GM12878 (cell line): ENCODE measurements at regions not wholly inside any gene's neighbourhood (a gene's known extent, or its start where the extent isn't known, plus 50 kb on each side); places are given as distances from the start of the nearest gene placed in this dataset.

ENCODE experiments used
- ATAC-seq: fragments of 200-7000 bp; cut with Tn5 transposase; 3 replicates; pipeline ENCODE4 v1.9.1; 2020; ENCODE audit warnings: mild to moderate bottlenecking, moderate library complexity
- BruUV-seq: library from RNA; stranded (reverse); fragments of 400-500 nt; replicated peaks from 2 replicates; lab custom pipeline; 2021; lab: Mats Ljungman, UMichigan
- CTCF ChIA-PET: fragments of 300-600 bp; sonication (Branson Sonifier 250); formaldehyde crosslinking; extraction: SDS; loops from one replicate; lab custom pipeline; 2021; ENCODE audit warnings: inconsistent platforms; lab: Yijun Ruan, JAX
- POLR2A ChIA-PET: fragments of 350-600 bp; formaldehyde crosslinking; extraction: SDS; loops from one replicate; lab custom pipeline; 2021; ENCODE audit warnings: inconsistent platforms; lab: Charles Lee
- RAD21 ChIA-PET: fragments of 300-600 bp; sonication (Branson Sonifier 250); formaldehyde crosslinking; loops from one replicate; lab custom pipeline; 2023; ENCODE audit warnings: antibody characterized with exemption; ENCODE audit not compliant: unreplicated experiment; lab: Charles Lee
- SMC1A ChIA-PET: fragments of 300-600 bp; sonication (Branson Sonifier 250); formaldehyde crosslinking; loops from one replicate; lab custom pipeline; 2023; ENCODE audit not compliant: unreplicated experiment, uncharacterized antibody; lab: Charles Lee
- DNase-seq: peaks from one replicate; pipeline ENCODE4 v3.0.0-alpha.2; 2011; ENCODE audit warnings: low read depth, low spot score
- FAIRE-seq: peaks from 3 replicates; lab custom pipeline; 2011; peaks lifted over from hg19 to GRCh38; lab: Jason Lieb, UNC
- H2AFZ ChIP-seq: 2 replicates; pipeline ENCODE4 v1.6.0; 2011; ENCODE audit warnings: low read depth, low read length, control low read depth; ENCODE audit not compliant: control insufficient read depth
- H3K27ac ChIP-seq: 2 replicates; pipeline ENCODE4 v1.5.1; 2011; ENCODE audit warnings: control low read depth; ENCODE audit not compliant: control insufficient read depth, insufficient read depth
- H3K27me3 ChIP-seq, 2 experiments: replicated peaks in 1 of 2; 2 replicates each; pipeline versions ENCODE4 v1.6.0 to v1.6.1; 2011; ENCODE audit warnings: low read length in 1 of 2; ENCODE audit not compliant: control insufficient read depth in 2 of 2, insufficient read depth in 2 of 2
- H3K36me3 ChIP-seq, 2 experiments: 2 replicates each; pipeline ENCODE4 v1.5.1; 2011; ENCODE audit warnings: low read length in 1 of 2; ENCODE audit not compliant: control insufficient read depth in 2 of 2, insufficient read depth in 2 of 2
- H3K4me1 ChIP-seq: 2 replicates; pipeline ENCODE4 v1.6.1; 2011; ENCODE audit warnings: mild to moderate bottlenecking, low read length, moderate library complexity, mixed read lengths; ENCODE audit not compliant: control insufficient read depth, insufficient read depth
- H3K4me2 ChIP-seq: 2 replicates; pipeline ENCODE4 v1.6.0; 2011; ENCODE audit warnings: control low read depth; ENCODE audit not compliant: control insufficient read depth, insufficient read depth
- H3K4me3 ChIP-seq: fragments of 200-600 bp; sonication (generic); 2 replicates; pipeline ENCODE4 v1.5.1; 2016
- H3K79me2 ChIP-seq: 2 replicates; pipeline ENCODE4 v1.6.0; 2011; ENCODE audit warnings: low read length; ENCODE audit not compliant: control insufficient read depth, insufficient read depth
- H3K9ac ChIP-seq: 2 replicates; pipeline ENCODE4 v1.8.0; 2011; ENCODE audit warnings: low read length, control low read depth, mixed read lengths; ENCODE audit not compliant: control insufficient read depth, insufficient read depth
- H3K9me3 ChIP-seq: replicated peaks from 3 replicates; pipeline ENCODE4 v1.5.1; 2011; ENCODE audit warnings: mild to moderate bottlenecking, low read length; ENCODE audit not compliant: control insufficient read depth, insufficient read depth
- H4K20me1 ChIP-seq: 2 replicates; pipeline ENCODE4 v1.6.0; 2011; ENCODE audit not compliant: control insufficient read depth, insufficient read depth
- CBX5 ChIP-seq: sonication (generic); IDR thresholded peaks from 2 replicates; pipeline ENCODE4 v1.6.1; 2016; ENCODE audit warnings: low read depth, moderate library complexity, mild to moderate bottlenecking, inconsistent platforms
- CHD1 ChIP-seq: IDR thresholded peaks from 2 replicates; pipeline ENCODE4 v1.6.1; 2012; ENCODE audit warnings: low read depth, low read length, improper control_type of control experiment
- EZH2 ChIP-seq: IDR thresholded peaks from 2 replicates; pipeline ENCODE4 v1.6.1; 2012; ENCODE audit warnings: low read depth, mild to moderate bottlenecking, control low read depth, inconsistent platforms, low read length, borderline replicate concordance; ENCODE audit not compliant: control insufficient read depth
- FOXM1 ChIP-seq: IDR thresholded peaks from 2 replicates; pipeline ENCODE4 v1.6.1; 2012; ENCODE audit warnings: low read depth, mild to moderate bottlenecking, inconsistent platforms, low read length, moderate library complexity
- IKZF2 ChIP-seq, 2 experiments: fragments of 450-650 bp; IDR thresholded peaks; 2 replicates each; pipeline ENCODE4 v1.6.1; 2017; ENCODE audit warnings: mild to moderate bottlenecking in 2 of 2, moderate library complexity in 2 of 2
- IRF4 ChIP-seq: IDR thresholded peaks from 2 replicates; pipeline ENCODE4 v1.6.1; 2011; ENCODE audit warnings: low read depth, low read length
- PML ChIP-seq: IDR thresholded peaks from 2 replicates; pipeline ENCODE4 v1.6.1; 2012; ENCODE audit warnings: low read length, inconsistent platforms
- POLR2A ChIP-seq: IDR thresholded peaks from 2 replicates; pipeline ENCODE4 v1.6.1; 2011; ENCODE audit warnings: low read depth, mild to moderate bottlenecking, low read length
- RAD51 ChIP-seq: fragments of 450-650 bp; IDR thresholded peaks from 2 replicates; pipeline ENCODE4 v1.6.1; 2016; ENCODE audit warnings: moderate library complexity, mild to moderate bottlenecking, inconsistent platforms
- SPI1 ChIP-seq: IDR thresholded peaks from 2 replicates; pipeline ENCODE4 v1.6.1; 2011; ENCODE audit warnings: low read depth, mild to moderate bottlenecking, low read length, moderate library complexity, borderline replicate concordance; ENCODE audit not compliant: insufficient read depth
- TCF12 ChIP-seq: IDR thresholded peaks from 2 replicates; pipeline ENCODE4 v1.6.1; 2011; ENCODE audit warnings: low read depth, mild to moderate bottlenecking, low read length
- ZBTB40 ChIP-seq: fragments of 450-650 bp; IDR thresholded peaks from 2 replicates; pipeline ENCODE4 v1.6.1; 2016; ENCODE audit warnings: mild to moderate bottlenecking, moderate library complexity, borderline replicate concordance
- ZNF24 ChIP-seq: fragments of 450-650 bp; IDR thresholded peaks from 2 replicates; pipeline ENCODE4 v1.6.1; 2017; ENCODE audit warnings: antibody characterized with exemption, mild to moderate bottlenecking
- ZNF592 ChIP-seq: fragments of 450-650 bp; IDR thresholded peaks from 2 replicates; pipeline ENCODE4 v1.6.1; 2017; ENCODE audit warnings: mild to moderate bottlenecking, moderate library complexity
- WGBS: methylation state at CpG from one replicate; pipeline ENCODE4 v1.1.6; 2016; ENCODE audit warnings: low lambda C conversion rate; ENCODE audit not compliant: insufficient replicate concordance, insufficient coverage; ENCODE audit errors: missing lambda C conversion rate; 5-methylcytosine and 5-hydroxymethylcytosine counted together
- in situ Hi-C: fragments of 300-500 bp; cut with MboI; formaldehyde crosslinking; loops from 9 replicates; pipeline ENCODE4 v1.14.3; 2018; ENCODE audit warnings: mixed read lengths
- intact Hi-C: fragments of 100-400 bp; cut with micrococcal nuclease; formaldehyde crosslinking; loops from one replicate; pipeline ENCODE4 v1.14.2; 2022; ENCODE audit not compliant: unreplicated experiment

GRCh38 chr14:103241531-103241930 is 92.5 kb upstream of the EIF5 start (continued):
- no peak for TF ChIP-seq RAD51
- TF ChIP-seq ZNF24 = no peak
- TF ChIP-seq ZBTB40 = no peak
- no peak for TF ChIP-seq POLR2A
- TF ChIP-seq, all 136 proteins: peak for 0

- no peak for ATAC-seq
- no peaks in the 10 kb centered on the region for H3K27me3 ChIP-seq
- peaks cover 3% of the 10 kb centered on the region; the same call in 1 of the 3 replicates for H3K9me3 ChIP-seq
- no peak overlapping the region for H3K4me3 ChIP-seq
- SMC1A ChIA-PET = interaction anchor here (1.2 kb wide), 1 partner anchor 80 kb away, joined by 3 read pairs; no protein-coding TSS in a partner anchor
- no peaks in the 10 kb centered on the region for H4K20me1 ChIP-seq
- no peak overlapping the region for H3K27ac ChIP-seq
- intact Hi-C loops (no loop called here), in situ Hi-C loops (no loop called here)
- H3K4me1 ChIP-seq = no peaks in the 10 kb centered on the region
- no peak for DNase-seq
- RAD21 ChIA-PET = no interaction called here
- no peak overlapping the region for H2AFZ ChIP-seq
- no TSS peak for BruUV-seq
- WGBS = 60% methylated on average over 7 of the region's 7 CpGs
- no peak overlapping the region for H3K4me2 ChIP-seq
- H3K79me2 ChIP-seq = no peaks in the 10 kb centered on the region
- H3K9ac ChIP-seq = no peak overlapping the region
- FAIRE-seq = no peak
- H3K36me3 ChIP-seq = no peaks in the 10 kb centered on the region
- CTCF ChIA-PET = interaction anchor here (0.9 kb wide), 1 partner anchor 11 kb away, joined by 3 read pairs; no protein-coding TSS in a partner anchor
- POLR2A ChIA-PET = interaction anchor here (0.6 kb wide), 1 partner anchor 25 kb away, joined by 4 read pairs; no protein-coding TSS in a partner anchor
- TF ChIP-seq TCF12 = no peak
- TF ChIP-seq IRF4 = no peak
- no peak for TF ChIP-seq CHD1
- no peak for TF ChIP-seq ZNF592
- TF ChIP-seq SPI1 = no peak
- TF ChIP-seq FOXM1 = no peak
- TF ChIP-seq PML = no peak
- no peak for TF ChIP-seq CBX5
- TF ChIP-seq EZH2 = no peak
- no peak for TF ChIP-seq IKZF2 (IDR thresholded peaks at IDR 0.05)
These were observed 90.0 kb upstream of the EIF5 start for GRCh38 chr14:103243764-103244737.
